ENCODE measurements at regions not wholly inside any gene's neighbourhood (a gene's known extent, or its start where the extent isn't known, plus 50 kb on each side); places are given as distances from the start of the nearest gene placed in this dataset.

GRCh38 chr3:193114431-193115340 lies 126.3 kb upstream of the PLAAT1 start:
- ChIA-PET POLR2A (no interaction called here), CTCF (no interaction called here)
- DNase-seq (ENCODE audit: extremely low spot score) = no peak
- TF ChIP-seq CTBP1 (IDR thresholded peaks at IDR 0.05; ENCODE audit: borderline replicate concordance) (no peak), NFRKB (IDR thresholded peaks at IDR 0.05) (no peak), FOXA1 (IDR thresholded peaks at IDR 0.05) (no peak), SUZ12 (IDR thresholded peaks at IDR 0.05) (no peak), HDGF (IDR thresholded peaks at IDR 0.05; ENCODE audit: borderline replicate concordance) (no peak)

GRCh38 chr3:193116871-193117270 lies 124.2 kb upstream of the PLAAT1 start:
- ChIA-PET CTCF (no interaction called here), POLR2A (no interaction called here)
- no peak for DNase-seq (ENCODE audit: extremely low spot score)
- TF ChIP-seq FOXM1 (IDR thresholded peaks at IDR 0.05; ENCODE audit: borderline replicate concordance) (no peak), NFRKB (IDR thresholded peaks at IDR 0.05) (no peak), FOXA1 (IDR thresholded peaks at IDR 0.05) (no peak), ELF4 (IDR thresholded peaks at IDR 0.05) (no peak), SP1 (IDR thresholded peaks at IDR 0.05) (no peak), LEF1 (IDR thresholded peaks at IDR 0.05; ENCODE audit: borderline replicate concordance) (no peak), FOXK2 (IDR thresholded peaks at IDR 0.05) (no peak), ZNF384 (IDR thresholded peaks at IDR 0.05) (no peak), ARNT (IDR thresholded peaks at IDR 0.05) (no peak), L3MBTL2 (conservative IDR thresholded peaks at IDR 0.05) (no peak), TARDBP (IDR thresholded peaks at IDR 0.05) (no peak), HDGF (IDR thresholded peaks at IDR 0.05; ENCODE audit: borderline replicate concordance) (no peak), SUZ12 (IDR thresholded peaks at IDR 0.05) (no peak), CTBP1 (IDR thresholded peaks at IDR 0.05; ENCODE audit: borderline replicate concordance) (no peak)
- TF ChIP-seq, protein P1, sequence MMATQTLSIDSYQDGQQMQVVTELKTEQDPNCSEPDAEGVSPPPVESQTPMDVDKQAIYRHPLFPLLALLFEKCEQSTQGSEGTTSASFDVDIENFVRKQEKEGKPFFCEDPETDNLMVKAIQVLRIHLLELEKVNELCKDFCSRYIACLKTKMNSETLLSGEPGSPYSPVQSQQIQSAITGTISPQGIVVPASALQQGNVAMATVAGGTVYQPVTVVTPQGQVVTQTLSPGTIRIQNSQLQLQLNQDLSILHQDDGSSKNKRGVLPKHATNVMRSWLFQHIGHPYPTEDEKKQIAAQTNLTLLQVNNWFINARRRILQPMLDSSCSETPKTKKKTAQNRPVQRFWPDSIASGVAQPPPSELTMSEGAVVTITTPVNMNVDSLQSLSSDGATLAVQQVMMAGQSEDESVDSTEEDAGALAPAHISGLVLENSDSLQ (IDR thresholded peaks at IDR 0.05) = no peak

DNA sequence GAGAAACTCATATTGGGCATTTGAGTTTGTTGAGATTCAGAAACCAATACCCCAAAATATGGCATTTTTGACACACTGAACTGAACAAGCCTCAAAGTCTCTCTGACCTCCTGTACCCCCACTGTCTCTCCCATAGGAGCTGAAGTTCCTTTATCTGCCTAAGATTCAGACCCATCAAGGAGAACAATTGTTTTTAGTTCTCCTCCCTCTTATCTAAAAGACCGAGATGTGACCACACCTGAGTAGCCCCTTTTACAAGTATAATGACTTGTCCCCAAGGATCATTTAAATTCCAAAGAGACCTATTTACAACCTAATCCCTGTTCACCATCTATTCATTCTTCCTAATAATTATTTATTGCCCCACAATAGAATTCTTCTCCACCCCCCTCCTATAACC lies 122.1 kb upstream of the PLAAT1 start:
- DNase-seq (ENCODE audit: extremely low spot score) = no peak
- ChIA-PET CTCF (no interaction called here), POLR2A (no interaction called here)
- TF ChIP-seq NFRKB (IDR thresholded peaks at IDR 0.05) (no peak), SUZ12 (IDR thresholded peaks at IDR 0.05) (no peak), ELF4 (IDR thresholded peaks at IDR 0.05) (no peak), L3MBTL2 (conservative IDR thresholded peaks at IDR 0.05) (no peak), BHLHE40 (IDR thresholded peaks at IDR 0.05; ENCODE audit: borderline replicate concordance) (no peak), CTBP1 (IDR thresholded peaks at IDR 0.05; ENCODE audit: borderline replicate concordance) (no peak), ARNT (IDR thresholded peaks at IDR 0.05) (no peak), FOXM1 (IDR thresholded peaks at IDR 0.05; ENCODE audit: borderline replicate concordance) (no peak), HDGF (IDR thresholded peaks at IDR 0.05; ENCODE audit: borderline replicate concordance) (no peak), TARDBP (IDR thresholded peaks at IDR 0.05) (no peak), FOXK2 (IDR thresholded peaks at IDR 0.05) (no peak), FOXA1 (IDR thresholded peaks at IDR 0.05) (no peak), SP1 (IDR thresholded peaks at IDR 0.05) (no peak)
- TF ChIP-seq, protein P1 (IDR thresholded peaks at IDR 0.05) = no peak

DNA sequence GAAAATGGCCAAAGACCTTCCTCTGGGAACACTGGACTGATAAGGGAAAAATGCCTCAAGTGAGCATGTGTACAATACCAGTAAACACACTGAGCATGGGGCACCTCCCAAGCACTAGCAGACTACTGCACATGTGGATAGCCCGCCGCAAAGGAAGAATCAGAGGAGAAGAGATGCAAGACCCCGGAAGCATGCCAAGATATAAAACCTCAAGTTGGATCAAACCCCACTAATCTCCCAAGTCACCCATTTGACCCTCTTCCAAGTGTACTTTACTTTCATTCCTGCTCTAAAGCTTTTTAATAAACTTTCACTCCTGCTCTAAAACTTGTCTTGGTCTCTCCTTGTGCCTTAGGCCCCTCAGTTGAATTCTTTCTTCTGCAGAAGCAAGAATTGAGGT lies 121.1 kb upstream of the PLAAT1 start:
- CTCF ChIA-PET = no interaction called here
- TF ChIP-seq LEF1 (IDR thresholded peaks at IDR 0.05; ENCODE audit: borderline replicate concordance) = no peak
- no peak for TF ChIP-seq ELF4 (IDR thresholded peaks at IDR 0.05)
- TF ChIP-seq ARNT (IDR thresholded peaks at IDR 0.05) = no peak
- no peak for TF ChIP-seq FOXM1 (IDR thresholded peaks at IDR 0.05; ENCODE audit: borderline replicate concordance)
- no peak for TF ChIP-seq CTBP1 (IDR thresholded peaks at IDR 0.05; ENCODE audit: borderline replicate concordance)
- TF ChIP-seq FOXA1 (IDR thresholded peaks at IDR 0.05) = no peak
- TF ChIP-seq NFRKB (IDR thresholded peaks at IDR 0.05) = no peak
- no peak for TF ChIP-seq TARDBP (IDR thresholded peaks at IDR 0.05)
- TF ChIP-seq, protein P1 (IDR thresholded peaks at IDR 0.05) = no peak
- no peak for TF ChIP-seq L3MBTL2 (conservative IDR thresholded peaks at IDR 0.05)
- no peak for TF ChIP-seq FOXK2 (IDR thresholded peaks at IDR 0.05)
- TF ChIP-seq ZNF384 (IDR thresholded peaks at IDR 0.05) = no peak
- no peak for TF ChIP-seq SUZ12 (IDR thresholded peaks at IDR 0.05)
- TF ChIP-seq BHLHE40 (IDR thresholded peaks at IDR 0.05; ENCODE audit: borderline replicate concordance) = no peak
- no peak for TF ChIP-seq SP1 (IDR thresholded peaks at IDR 0.05)
- no peak for TF ChIP-seq HDGF (IDR thresholded peaks at IDR 0.05; ENCODE audit: borderline replicate concordance)
- POLR2A ChIA-PET = no interaction called here
- no peak for DNase-seq (ENCODE audit: extremely low spot score)

GRCh38 chr3:193124861-193125260 lies 116.2 kb upstream of the PLAAT1 start:
- TF ChIP-seq CTBP1 (IDR thresholded peaks at IDR 0.05; ENCODE audit: borderline replicate concordance) (no peak), SP1 (IDR thresholded peaks at IDR 0.05) (no peak), FOXA1 (IDR thresholded peaks at IDR 0.05) (no peak), TARDBP (IDR thresholded peaks at IDR 0.05) (no peak), ARNT (IDR thresholded peaks at IDR 0.05) (no peak), FOXK2 (IDR thresholded peaks at IDR 0.05) (no peak), HDGF (IDR thresholded peaks at IDR 0.05; ENCODE audit: borderline replicate concordance) (no peak), ZNF384 (IDR thresholded peaks at IDR 0.05) (no peak), ELF4 (IDR thresholded peaks at IDR 0.05) (no peak), LEF1 (IDR thresholded peaks at IDR 0.05; ENCODE audit: borderline replicate concordance) (no peak), FOXM1 (IDR thresholded peaks at IDR 0.05; ENCODE audit: borderline replicate concordance) (no peak), NFRKB (IDR thresholded peaks at IDR 0.05) (no peak), SUZ12 (IDR thresholded peaks at IDR 0.05) (no peak), BHLHE40 (IDR thresholded peaks at IDR 0.05; ENCODE audit: borderline replicate concordance) (no peak), L3MBTL2 (conservative IDR thresholded peaks at IDR 0.05) (no peak)
- TF ChIP-seq, protein P1 (IDR thresholded peaks at IDR 0.05) = no peak
- ChIA-PET POLR2A (no interaction called here), CTCF (no interaction called here)
- no peak for DNase-seq (ENCODE audit: extremely low spot score)

All from HEK293T (cell line).